K562 (cell line): ENCODE measurements at regions not wholly inside any gene's neighbourhood (a gene's known extent, or its start where the extent isn't known, plus 50 kb on each side); places are given as distances from the start of the nearest gene placed in this dataset.

ENCODE experiments used
- ATAC-seq: fragments of 200-7000 bp; cut with Tn5 transposase; 3 replicates; pipeline ENCODE4 v1.9.1; 2020; ENCODE audit warnings: moderate library complexity
- BruUV-seq: library from RNA; stranded (reverse); fragments of 400-500 nt; replicated peaks from 2 replicates; lab custom pipeline; 2021; lab: Mats Ljungman, UMichigan
- CTCF ChIA-PET: fragments of 300-600 bp; formaldehyde crosslinking; extraction: SDS; loops from one replicate; lab custom pipeline; 2021; ENCODE audit warnings: low intra/inter-chr PET ratio; lab: Yijun Ruan, JAX
- POLR2A ChIA-PET: fragments of 300-600, 350-650 bp; sonication (Branson Sonifier 250); formaldehyde crosslinking; extraction: SDS; loops from one replicate; lab custom pipeline; 2021; ENCODE audit warnings: antibody characterized with exemption, inconsistent platforms; lab: Yijun Ruan, JAX
- DNase-seq, 4 experiments: peaks; one replicate each; pipeline versions ENCODE4 v3.0.0 to v3.0.0-alpha.2; 2011 to 2018; ENCODE audit warnings: low spot score in 3 of 4, mixed read lengths in 3 of 4; ENCODE audit errors: extremely low read depth in 1 of 4
- FAIRE-seq: peaks from 2 replicates; lab custom pipeline; 2011; peaks lifted over from hg19 to GRCh38; lab: Jason Lieb, UNC
- H2AFZ ChIP-seq: 2 replicates; pipeline ENCODE4 v1.6.0; 2011; ENCODE audit warnings: low read depth, low read length, control low read depth, inconsistent platforms
- H3K27ac ChIP-seq: fragments of 200-600 bp; 3 replicates; pipeline ENCODE4 v1.8.0; 2011; ENCODE audit warnings: low read depth, mild to moderate bottlenecking, control low read depth, inconsistent platforms, low read length, moderate library complexity, mixed read lengths; ENCODE audit errors: extremely low read depth
- H3K27me3 ChIP-seq, 2 experiments: fragments of 300-600 bp in 1 of 2; 2 replicates in 1 of 2; 3 replicates in 1 of 2; pipeline versions ENCODE4 v1.6.0 to v1.8.0; 2011; ENCODE audit warnings: inconsistent platforms in 2 of 2, low read length in 2 of 2, mild to moderate bottlenecking in 1 of 2, mixed read lengths in 1 of 2, moderate library complexity in 1 of 2; ENCODE audit not compliant: control insufficient read depth in 2 of 2, insufficient read depth in 2 of 2
- H3K36me3 ChIP-seq: fragments of 300-600 bp; 3 replicates; pipeline ENCODE4 v1.8.0; 2011; ENCODE audit warnings: mild to moderate bottlenecking, low read length, inconsistent platforms; ENCODE audit not compliant: control insufficient read depth, insufficient read depth
- H3K4me1 ChIP-seq, 2 experiments: fragments of 200-600 bp in 1 of 2; replicated peaks in 1 of 2; 2 replicates in 1 of 2; 3 replicates in 1 of 2; pipeline versions ENCODE4 v1.5.1 to v1.8.0; 2011; ENCODE audit warnings: inconsistent platforms in 2 of 2, low read length in 2 of 2, mild to moderate bottlenecking in 1 of 2, mixed read lengths in 1 of 2, moderate library complexity in 1 of 2; ENCODE audit not compliant: control insufficient read depth in 2 of 2, insufficient read depth in 2 of 2
- H3K4me2 ChIP-seq: 2 replicates; pipeline ENCODE4 v1.6.1; 2011; ENCODE audit warnings: low read length, control low read depth, inconsistent platforms, mixed read lengths; ENCODE audit not compliant: insufficient read depth
- H3K4me3 ChIP-seq: fragments of 200-600 bp; sonication (generic), shearing (Covaris generic); 2 replicates; pipeline ENCODE4 v1.5.1; 2016; ENCODE audit warnings: control low read depth, inconsistent platforms
- H3K79me2 ChIP-seq: fragments of 200-600 bp; 3 replicates; pipeline ENCODE4 v1.8.0; 2011; ENCODE audit warnings: low read length, inconsistent platforms; ENCODE audit not compliant: control insufficient read depth, insufficient read depth
- H3K9ac ChIP-seq, 2 experiments: 2 replicates each; pipeline versions ENCODE4 v1.6.0 to v1.6.1; 2011; ENCODE audit warnings: low read depth in 2 of 2, low read length in 2 of 2, control low read depth in 1 of 2, inconsistent platforms in 1 of 2, mild to moderate bottlenecking in 1 of 2, mixed read lengths in 1 of 2; ENCODE audit not compliant: insufficient read depth in 1 of 2
- H3K9me1 ChIP-seq: one replicate; pipeline ENCODE4 v1.6.0; 2011; ENCODE audit warnings: inconsistent platforms, mild to moderate bottlenecking, low read length, moderate library complexity; ENCODE audit not compliant: control insufficient read depth, insufficient read depth
- H3K9me3 ChIP-seq: replicated peaks from 2 replicates; pipeline ENCODE4 v1.5.1; 2011; ENCODE audit warnings: low read depth, low read length, inconsistent platforms; ENCODE audit not compliant: control insufficient read depth, insufficient read depth
- H4K20me1 ChIP-seq: replicated peaks from 2 replicates; pipeline ENCODE4 v1.6.1; 2011; ENCODE audit warnings: low read length, inconsistent platforms, mixed read lengths; ENCODE audit not compliant: control insufficient read depth, insufficient read depth
- ARNT ChIP-seq, 2 experiments: fragments of 450-650 bp; IDR thresholded peaks; 2 replicates each; pipeline ENCODE4 v1.6.1; 2016; ENCODE audit warnings: mild to moderate bottlenecking in 1 of 2
- EP300 ChIP-seq: IDR thresholded peaks from 2 replicates; pipeline ENCODE4 v1.6.1; 2012; ENCODE audit warnings: low read length, improper control_type of control experiment
- FOSL1 ChIP-seq: fragments of 200-800 bp; sonication (Bioruptor generic); conservative IDR thresholded peaks from 2 replicates; pipeline ENCODE4 v1.6.1; 2016; ENCODE audit warnings: missing genetic modification characterization, missing compliant biosample characterization
- MAFF ChIP-seq: IDR thresholded peaks from 2 replicates; pipeline ENCODE4 v1.6.1; 2012; ENCODE audit warnings: low read length, improper control_type of control experiment
- MTA2 ChIP-seq: fragments of 450-650 bp; IDR thresholded peaks from 2 replicates; pipeline ENCODE4 v1.6.1; 2016; ENCODE audit warnings: low read depth
- MXD1 ChIP-seq: fragments of 250-450 bp; sonication (Bioruptor Pico); IDR thresholded peaks from 2 replicates; pipeline ENCODE4 v1.8.0; 2021; ENCODE audit warnings: borderline replicate concordance, mild to moderate bottlenecking, moderate library complexity; ENCODE audit not compliant: poor library complexity, severe bottlenecking
- PATZ1 ChIP-seq: fragments of 250-450 bp; sonication (Bioruptor Pico); IDR thresholded peaks from 2 replicates; pipeline ENCODE4 v1.5.0; 2020; ENCODE audit warnings: mild to moderate bottlenecking, borderline replicate concordance
- PHF20 ChIP-seq: fragments of 450-650 bp; IDR thresholded peaks from 2 replicates; pipeline ENCODE4 v1.6.1; 2018; ENCODE audit not compliant: partially characterized antibody
- PKNOX1 ChIP-seq: fragments of 450-650 bp; IDR thresholded peaks from 2 replicates; pipeline ENCODE4 v1.6.1; 2016
- RBM22 ChIP-seq: fragments of 200-400 bp; formaldehyde crosslinking; IDR thresholded peaks from 2 replicates; pipeline ENCODE4 v1.6.1; 2018; ENCODE audit warnings: low read length, low read depth; ENCODE audit not compliant: poor library complexity, severe bottlenecking
- RCOR1 ChIP-seq, 2 experiments: IDR thresholded peaks; 2 replicates each; pipeline ENCODE4 v1.6.1; 2012; ENCODE audit warnings: low read depth in 2 of 2, low read length in 2 of 2, borderline replicate concordance in 1 of 2, improper control_type of control experiment in 1 of 2
- XRCC3 ChIP-seq: fragments of 450-650 bp; IDR thresholded peaks from 2 replicates; pipeline ENCODE4 v1.6.1; 2017; ENCODE audit warnings: mild to moderate bottlenecking, moderate library complexity
- ZNF175 ChIP-seq: fragments of 200-800 bp; sonication (Bioruptor generic); IDR thresholded peaks from 2 replicates; pipeline ENCODE4 v1.6.1; 2016; ENCODE audit warnings: low read depth, mild to moderate bottlenecking, missing genetic modification characterization, missing compliant biosample characterization
- ZNF184 ChIP-seq: sonication (generic); formaldehyde crosslinking; IDR thresholded peaks from 2 replicates; pipeline ENCODE4 v1.5.0; 2020; ENCODE audit warnings: missing genetic modification reagents
- ZNF232 ChIP-seq: sonication (generic); formaldehyde crosslinking; IDR thresholded peaks from 2 replicates; pipeline ENCODE4 v1.8.0; 2022; ENCODE audit warnings: mild to moderate bottlenecking, missing genetic modification reagents
- ZNF695 ChIP-seq: fragments of 450-650 bp; formaldehyde crosslinking; IDR thresholded peaks from 2 replicates; pipeline ENCODE4 v1.4.0; 2020; ENCODE audit warnings: mild to moderate bottlenecking, moderate library complexity
- WGBS: fragments of 100-300 bp; shearing (Covaris generic); methylation state at CpG from one replicate; pipeline ENCODE4 v1.1.6; 2016; ENCODE audit warnings: low coverage, mixed read lengths; ENCODE audit not compliant: insufficient coverage; ENCODE audit errors: missing lambda C conversion rate; 5-methylcytosine and 5-hydroxymethylcytosine counted together
- in situ Hi-C: fragments of 300-500 bp; cut with MboI; formaldehyde crosslinking; loops from 4 replicates; pipeline ENCODE4 v1.15.0; 2018; ENCODE audit warnings: inconsistent platforms, mixed read lengths
- intact Hi-C: fragments of 100-400 bp; cut with micrococcal nuclease; formaldehyde crosslinking; loops from 2 replicates; pipeline ENCODE4 v1.14.2; 2022
- TF ChIP-seq, protein P1 (sequence below): sonication (generic); formaldehyde crosslinking; IDR thresholded peaks from 2 replicates; pipeline ENCODE4 v1.8.1; 2023; ENCODE audit warnings: mild to moderate bottlenecking, missing genetic modification reagents

- Histone ChIP-seq H3K4me2 (no peak overlapping the region), H3K79me2 (no peaks in the 10 kb centered on the region), H3K9me3 (no peaks in the 10 kb centered on the region), H3K36me3 (no peaks in the 10 kb centered on the region), H2AFZ (no peak overlapping the region), H3K27me3 (no peaks in the 10 kb centered on the region), H3K4me3 (no peak overlapping the region), H3K9me1 (no peaks in the 10 kb centered on the region), H3K27ac (no peak overlapping the region), H4K20me1 (no peaks in the 10 kb centered on the region), H3K9ac (no peak overlapping the region), H3K4me1 (no peaks in the 10 kb centered on the region)
- in situ Hi-C loops (no loop called here), intact Hi-C loops (no loop called here)
- CTCF ChIA-PET: no interaction called here
- FAIRE-seq (no peak), DNase-seq (no peak), ATAC-seq (no peak)
- 0% methylated on average over 1 of the region's 1 CpG for WGBS
- BruUV-seq: no TSS peak
- POLR2A ChIA-PET: no interaction called here
- TF ChIP-seq XRCC3: no peak
- TF ChIP-seq ZNF695: no peak
- TF ChIP-seq, protein P1, sequence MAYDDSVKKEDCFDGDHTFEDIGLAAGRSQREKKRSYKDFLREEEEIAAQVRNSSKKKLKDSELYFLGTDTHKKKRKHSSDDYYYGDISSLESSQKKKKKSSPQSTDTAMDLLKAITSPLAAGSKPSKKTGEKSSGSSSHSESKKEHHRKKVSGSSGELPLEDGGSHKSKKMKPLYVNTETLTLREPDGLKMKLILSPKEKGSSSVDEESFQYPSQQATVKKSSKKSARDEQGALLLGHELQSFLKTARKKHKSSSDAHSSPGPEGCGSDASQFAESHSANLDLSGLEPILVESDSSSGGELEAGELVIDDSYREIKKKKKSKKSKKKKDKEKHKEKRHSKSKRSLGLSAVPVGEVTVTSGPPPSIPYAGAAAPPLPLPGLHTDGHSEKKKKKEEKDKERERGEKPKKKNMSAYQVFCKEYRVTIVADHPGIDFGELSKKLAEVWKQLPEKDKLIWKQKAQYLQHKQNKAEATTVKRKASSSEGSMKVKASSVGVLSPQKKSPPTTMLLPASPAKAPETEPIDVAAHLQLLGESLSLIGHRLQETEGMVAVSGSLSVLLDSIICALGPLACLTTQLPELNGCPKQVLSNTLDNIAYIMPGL: no peak
- no peak for TF ChIP-seq ZNF232 (CRISPR knock-in tag)
- no peak for TF ChIP-seq RCOR1 (IDR thresholded peaks at IDR 0.05; ENCODE audit: borderline replicate concordance in 1 of 2, low read depth in 2 of 2, low read length in 2 of 2)
- TF ChIP-seq RBM22: no peak
- no peak for TF ChIP-seq MAFF
- TF ChIP-seq ARNT (IDR thresholded peaks at IDR 0.05): no peak
- no peak for TF ChIP-seq FOSL1 (tag)
- no peak for TF ChIP-seq ZNF184 (CRISPR knock-in tag)
- no peak for TF ChIP-seq MTA2
- TF ChIP-seq PATZ1 (CRISPR knock-in tag): no peak
- TF ChIP-seq MXD1 (CRISPR knock-in tag): no peak
- TF ChIP-seq ZNF175 (CRISPR knock-in tag): no peak
- no peak for TF ChIP-seq PHF20
- no peak for TF ChIP-seq PKNOX1
- TF ChIP-seq EP300: no peak
Observed at GRCh38 chr10:108868881-108869280, 1054.4 kb downstream of the XPNPEP1 start.
